H9 (cell line): ENCODE measurements at regions not wholly inside any gene's neighbourhood (a gene's known extent, or its start where the extent isn't known, plus 50 kb on each side); places are given as distances from the start of the nearest gene placed in this dataset.

ENCODE experiments used
- DNase-seq: peaks from one replicate; pipeline ENCODE4 v3.0.0-alpha.2; 2017
- H2AFZ ChIP-seq: one replicate; pipeline ENCODE4 v1.6.1; 2013; ENCODE audit warnings: mild to moderate bottlenecking, low read length, control low read depth, moderate library complexity
- H2AK5ac ChIP-seq: 2 replicates; pipeline ENCODE4 v1.6.1; 2013; ENCODE audit warnings: low read length, control low read depth, mixed read lengths; ENCODE audit not compliant: insufficient read length
- H2BK120ac ChIP-seq: one replicate; pipeline ENCODE4 v1.6.1; 2013; ENCODE audit warnings: low read depth, mild to moderate bottlenecking, low read length, control low read depth, inconsistent platforms; ENCODE audit not compliant: poor library complexity, severe bottlenecking
- H2BK12ac ChIP-seq: 2 replicates; pipeline ENCODE4 v1.6.1; 2013; ENCODE audit warnings: low read length, control low read depth, mixed read lengths, low read depth; ENCODE audit not compliant: insufficient read length
- H2BK15ac ChIP-seq: 2 replicates; pipeline ENCODE4 v1.6.1; 2013; ENCODE audit warnings: low read depth, low read length, control low read depth
- H2BK20ac ChIP-seq: one replicate; pipeline ENCODE4 v1.6.1; 2013; ENCODE audit warnings: low read depth, mild to moderate bottlenecking, low read length, control low read depth, inconsistent platforms; ENCODE audit not compliant: poor library complexity, severe bottlenecking
- H2BK5ac ChIP-seq: 2 replicates; pipeline ENCODE4 v1.6.1; 2013; ENCODE audit warnings: low read length, control low read depth, mixed read lengths; ENCODE audit not compliant: insufficient read length
- H3K14ac ChIP-seq: 2 replicates; pipeline ENCODE4 v1.6.1; 2013; ENCODE audit warnings: low read length, control low read depth; ENCODE audit not compliant: insufficient read depth
- H3K18ac ChIP-seq: 2 replicates; pipeline ENCODE4 v1.6.1; 2013; ENCODE audit warnings: low read depth, mild to moderate bottlenecking, mixed read lengths, low read length, control low read depth; ENCODE audit not compliant: insufficient read length
- H3K23ac ChIP-seq: 2 replicates; pipeline ENCODE4 v1.6.1; 2013; ENCODE audit warnings: low read length, control low read depth, mixed read lengths, low read depth; ENCODE audit not compliant: insufficient read length
- H3K23me2 ChIP-seq: 2 replicates; pipeline ENCODE4 v1.6.1; 2013; ENCODE audit warnings: low read depth, mild to moderate bottlenecking, mixed read lengths, low read length, control low read depth; ENCODE audit not compliant: insufficient read length, poor library complexity, severe bottlenecking
- H3K27ac ChIP-seq: 2 replicates; pipeline ENCODE4 v1.5.1; 2013; ENCODE audit warnings: low read length, control low read depth, mixed read lengths, low read depth; ENCODE audit not compliant: insufficient read length
- H3K27me3 ChIP-seq: 2 replicates; pipeline ENCODE4 v1.6.1; 2013; ENCODE audit warnings: low read length, control low read depth, inconsistent platforms; ENCODE audit not compliant: insufficient read depth
- H3K4ac ChIP-seq: 2 replicates; pipeline ENCODE4 v1.6.1; 2013; ENCODE audit warnings: low read depth, mild to moderate bottlenecking, control low read depth, inconsistent platforms, low read length, moderate library complexity
- H3K4me1 ChIP-seq: 2 replicates; pipeline ENCODE4 v1.6.1; 2013; ENCODE audit warnings: low read length, control low read depth, inconsistent platforms; ENCODE audit not compliant: insufficient read depth
- H3K4me2 ChIP-seq: 2 replicates; pipeline ENCODE4 v1.6.1; 2013; ENCODE audit warnings: low read length, control low read depth, mixed read lengths; ENCODE audit not compliant: insufficient read length, insufficient read depth
- H3K56ac ChIP-seq: 2 replicates; pipeline ENCODE4 v1.6.1; 2013; ENCODE audit warnings: low read depth, mild to moderate bottlenecking, mixed read lengths, low read length, control low read depth; ENCODE audit not compliant: insufficient read length
- H3K79me1 ChIP-seq: 2 replicates; pipeline ENCODE4 v1.6.1; 2013; ENCODE audit warnings: low read depth, mild to moderate bottlenecking, moderate library complexity, low read length, control low read depth, inconsistent platforms; ENCODE audit not compliant: insufficient read depth, poor library complexity, severe bottlenecking
- H3K79me2 ChIP-seq: 2 replicates; pipeline ENCODE4 v1.6.1; 2013; ENCODE audit warnings: low read length, control low read depth, inconsistent platforms; ENCODE audit not compliant: insufficient read depth
- H3K9ac ChIP-seq: 2 replicates; pipeline ENCODE4 v1.6.1; 2013; ENCODE audit warnings: low read length, control low read depth, mixed read lengths; ENCODE audit not compliant: insufficient read length; ENCODE audit errors: extremely low read depth
- H3K9me3 ChIP-seq: one replicate; pipeline ENCODE4 v1.6.1; 2013; ENCODE audit warnings: low read depth, low read length, inconsistent platforms; ENCODE audit not compliant: control insufficient read depth
- H3T11ph ChIP-seq: one replicate; pipeline ENCODE4 v1.6.1; 2013; ENCODE audit warnings: mild to moderate bottlenecking, low read length, control low read depth, inconsistent platforms
- H4K20me1 ChIP-seq: one replicate; pipeline ENCODE4 v1.6.1; 2013; ENCODE audit not compliant: control insufficient read depth, insufficient read length, insufficient read depth
- H4K5ac ChIP-seq: 2 replicates; pipeline ENCODE4 v1.6.1; 2013; ENCODE audit warnings: low read depth, mild to moderate bottlenecking, mixed read lengths, low read length, control low read depth; ENCODE audit not compliant: insufficient read length
- H4K8ac ChIP-seq: replicated peaks from 2 replicates; pipeline ENCODE4 v1.6.1; 2013; ENCODE audit warnings: low read length, control low read depth, mixed read lengths, low read depth; ENCODE audit not compliant: insufficient read length
- H4K91ac ChIP-seq: 2 replicates; pipeline ENCODE4 v1.6.1; 2013; ENCODE audit warnings: low read depth, mild to moderate bottlenecking, moderate library complexity, mixed read lengths, low read length, control low read depth; ENCODE audit not compliant: insufficient read length
- H3K27ac Mint-ChIP-seq, 3 experiments: 2 replicates in 2 of 3; 3 replicates in 1 of 3; pipeline ENCODE4 v1.8.0; 2020 to 2021; ENCODE audit warnings: mixed read lengths in 3 of 3, mild to moderate bottlenecking in 1 of 3, moderate library complexity in 1 of 3
- H3K27me3 Mint-ChIP-seq: 2 replicates; pipeline ENCODE4 v1.8.0; 2021; ENCODE audit warnings: low read depth, mild to moderate bottlenecking, moderate library complexity, mixed read lengths
- H3K36me3 Mint-ChIP-seq, 3 experiments: 2 replicates in 2 of 3; 3 replicates in 1 of 3; pipeline ENCODE4 v1.8.0; 2020 to 2021; ENCODE audit warnings: low read depth in 3 of 3, mixed read lengths in 3 of 3; ENCODE audit not compliant: insufficient read depth in 1 of 3
- H3K4me1 Mint-ChIP-seq, 2 experiments: 2 replicates each; pipeline ENCODE4 v1.8.0; 2020; ENCODE audit warnings: mixed read lengths in 2 of 2
- H3K4me3 Mint-ChIP-seq, 2 experiments: 2 replicates in 1 of 2; 3 replicates in 1 of 2; pipeline ENCODE4 v1.8.0; 2020 to 2021; ENCODE audit warnings: mild to moderate bottlenecking in 2 of 2, mixed read lengths in 2 of 2, moderate library complexity in 1 of 2
- H3K9me3 Mint-ChIP-seq, 2 experiments: 2 replicates in 1 of 2; 3 replicates in 1 of 2; pipeline ENCODE4 v1.8.0; 2020; ENCODE audit warnings: mild to moderate bottlenecking in 2 of 2, mixed read lengths in 2 of 2, moderate library complexity in 1 of 2
- CTCF ChIP-seq: fragments of 200-600 bp; sonication (generic); conservative IDR thresholded peaks from 3 replicates; pipeline ENCODE4 v1.8.0; 2021; ENCODE audit warnings: antibody characterized with exemption, mild to moderate bottlenecking
- WGBS: extraction: QIAGEN DNeasy Blood & Tissue Kit; methylation state at CpG from one replicate; pipeline ENCODE4 v1.1.7; 2013; ENCODE audit warnings: missing lambda C conversion rate, low lambda C conversion rate, mixed read lengths; ENCODE audit not compliant: insufficient read length; ENCODE audit errors: extremely low coverage; 5-methylcytosine and 5-hydroxymethylcytosine counted together

- H2BK120ac ChIP-seq: no peak overlapping the region
- no peaks in the 10 kb centered on the region for H3K9me3 ChIP-seq
- Mint-ChIP-seq H3K9me3 (no peaks in the 10 kb centered on the region), H3K36me3 (no peaks in the 10 kb centered on the region; a peak in 1 of 7 replicates), H3K27ac (peak overlapping the region in 1 of 3 experiments; percentile 80; a peak in 1 of 7 replicates), H3K4me1 (peaks cover 3 to 5% of the 10 kb centered on the region in 2 experiments; a peak in 2 of 4 replicates), H3K27me3 (no peaks in the 10 kb centered on the region; the same call in 1 of the 2 replicates), H3K4me3 (no peak overlapping the region)
- H3K27ac ChIP-seq: no peak overlapping the region
- no peaks in the 10 kb centered on the region for H3K79me1 ChIP-seq
- H3K79me2 ChIP-seq: no peaks in the 10 kb centered on the region
- no peak for TF ChIP-seq CTCF
- no peak overlapping the region for H4K5ac ChIP-seq
- H2BK5ac ChIP-seq: no peak overlapping the region
- no peak overlapping the region for H2BK20ac ChIP-seq
- no peak overlapping the region for H2AK5ac ChIP-seq
- no peak overlapping the region for H2BK15ac ChIP-seq
- H3K14ac ChIP-seq: no peak overlapping the region
- no peak overlapping the region for H3K4me2 ChIP-seq
- H2BK12ac ChIP-seq: no peak overlapping the region
- no CpG with 5 or more reads among the region's 8 CpGs for WGBS
- H3T11ph ChIP-seq: no peak overlapping the region
- H3K18ac ChIP-seq: no peak overlapping the region
- H3K23me2 ChIP-seq: no peaks in the 10 kb centered on the region
- H4K20me1 ChIP-seq: no peaks in the 10 kb centered on the region
- no peak for DNase-seq
- H3K27me3 ChIP-seq: no peaks in the 10 kb centered on the region
- H3K4ac ChIP-seq: no peak overlapping the region
- no peak overlapping the region for H4K8ac ChIP-seq
- no peak overlapping the region for H4K91ac ChIP-seq
- H3K23ac ChIP-seq: no peak overlapping the region
- no peak overlapping the region for H3K56ac ChIP-seq
- no peak overlapping the region for H2AFZ ChIP-seq
- H3K9ac ChIP-seq: no peak overlapping the region
- H3K4me1 ChIP-seq: no peaks in the 10 kb centered on the region
Measured at GRCh38 chr2:216909541-216910210, 49.8 kb upstream of the TNP1 start.
